ENCODE measurements at regions not wholly inside any gene's neighbourhood (a gene's known extent, or its start where the extent isn't known, plus 50 kb on each side); places are given as distances from the start of the nearest gene placed in this dataset.

DNA sequence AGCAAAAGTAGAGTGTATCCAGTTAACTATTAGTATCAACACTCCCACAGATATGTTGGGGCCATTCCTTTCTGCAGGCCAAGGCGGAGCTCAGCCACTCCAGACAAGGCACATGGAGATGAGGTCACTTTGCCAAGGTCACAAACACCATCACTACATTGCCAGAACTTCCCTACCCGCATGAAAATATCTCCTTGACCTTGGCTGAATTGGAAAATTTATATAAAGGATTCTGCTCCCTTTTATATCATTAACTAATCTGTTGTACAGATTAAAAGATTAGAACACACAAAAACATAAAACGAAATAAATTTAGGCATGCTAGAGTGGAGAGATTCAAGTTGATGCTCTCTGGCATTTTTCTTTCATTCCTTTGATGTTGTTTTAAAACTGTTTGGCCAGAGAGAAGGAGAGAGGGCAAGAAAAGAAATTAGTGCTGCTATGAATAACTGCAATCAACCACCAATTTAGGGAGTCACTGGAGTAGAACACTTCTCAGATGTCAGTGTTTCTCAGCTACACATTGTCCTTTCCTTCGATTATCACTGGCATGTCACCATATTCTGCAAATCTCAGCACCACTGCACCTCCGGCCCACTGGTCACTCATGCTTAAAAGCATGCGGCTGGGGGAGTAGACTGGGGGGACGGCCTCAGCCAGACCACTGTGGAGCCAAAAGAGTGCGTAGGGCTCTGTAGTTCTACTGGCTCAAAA lies 78.7 kb upstream of the ATP1B1 start:
- TF ChIP-seq, protein P1, sequence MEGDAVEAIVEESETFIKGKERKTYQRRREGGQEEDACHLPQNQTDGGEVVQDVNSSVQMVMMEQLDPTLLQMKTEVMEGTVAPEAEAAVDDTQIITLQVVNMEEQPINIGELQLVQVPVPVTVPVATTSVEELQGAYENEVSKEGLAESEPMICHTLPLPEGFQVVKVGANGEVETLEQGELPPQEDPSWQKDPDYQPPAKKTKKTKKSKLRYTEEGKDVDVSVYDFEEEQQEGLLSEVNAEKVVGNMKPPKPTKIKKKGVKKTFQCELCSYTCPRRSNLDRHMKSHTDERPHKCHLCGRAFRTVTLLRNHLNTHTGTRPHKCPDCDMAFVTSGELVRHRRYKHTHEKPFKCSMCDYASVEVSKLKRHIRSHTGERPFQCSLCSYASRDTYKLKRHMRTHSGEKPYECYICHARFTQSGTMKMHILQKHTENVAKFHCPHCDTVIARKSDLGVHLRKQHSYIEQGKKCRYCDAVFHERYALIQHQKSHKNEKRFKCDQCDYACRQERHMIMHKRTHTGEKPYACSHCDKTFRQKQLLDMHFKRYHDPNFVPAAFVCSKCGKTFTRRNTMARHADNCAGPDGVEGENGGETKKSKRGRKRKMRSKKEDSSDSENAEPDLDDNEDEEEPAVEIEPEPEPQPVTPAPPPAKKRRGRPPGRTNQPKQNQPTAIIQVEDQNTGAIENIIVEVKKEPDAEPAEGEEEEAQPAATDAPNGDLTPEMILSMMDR (IDR thresholded peaks at IDR 0.05; ENCODE audit: insufficient read depth, low read length) = no peak
- TF ChIP-seq, protein P2, sequence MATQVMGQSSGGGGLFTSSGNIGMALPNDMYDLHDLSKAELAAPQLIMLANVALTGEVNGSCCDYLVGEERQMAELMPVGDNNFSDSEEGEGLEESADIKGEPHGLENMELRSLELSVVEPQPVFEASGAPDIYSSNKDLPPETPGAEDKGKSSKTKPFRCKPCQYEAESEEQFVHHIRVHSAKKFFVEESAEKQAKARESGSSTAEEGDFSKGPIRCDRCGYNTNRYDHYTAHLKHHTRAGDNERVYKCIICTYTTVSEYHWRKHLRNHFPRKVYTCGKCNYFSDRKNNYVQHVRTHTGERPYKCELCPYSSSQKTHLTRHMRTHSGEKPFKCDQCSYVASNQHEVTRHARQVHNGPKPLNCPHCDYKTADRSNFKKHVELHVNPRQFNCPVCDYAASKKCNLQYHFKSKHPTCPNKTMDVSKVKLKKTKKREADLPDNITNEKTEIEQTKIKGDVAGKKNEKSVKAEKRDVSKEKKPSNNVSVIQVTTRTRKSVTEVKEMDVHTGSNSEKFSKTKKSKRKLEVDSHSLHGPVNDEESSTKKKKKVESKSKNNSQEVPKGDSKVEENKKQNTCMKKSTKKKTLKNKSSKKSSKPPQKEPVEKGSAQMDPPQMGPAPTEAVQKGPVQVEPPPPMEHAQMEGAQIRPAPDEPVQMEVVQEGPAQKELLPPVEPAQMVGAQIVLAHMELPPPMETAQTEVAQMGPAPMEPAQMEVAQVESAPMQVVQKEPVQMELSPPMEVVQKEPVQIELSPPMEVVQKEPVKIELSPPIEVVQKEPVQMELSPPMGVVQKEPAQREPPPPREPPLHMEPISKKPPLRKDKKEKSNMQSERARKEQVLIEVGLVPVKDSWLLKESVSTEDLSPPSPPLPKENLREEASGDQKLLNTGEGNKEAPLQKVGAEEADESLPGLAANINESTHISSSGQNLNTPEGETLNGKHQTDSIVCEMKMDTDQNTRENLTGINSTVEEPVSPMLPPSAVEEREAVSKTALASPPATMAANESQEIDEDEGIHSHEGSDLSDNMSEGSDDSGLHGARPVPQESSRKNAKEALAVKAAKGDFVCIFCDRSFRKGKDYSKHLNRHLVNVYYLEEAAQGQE (IDR thresholded peaks at IDR 0.05; ENCODE audit: insufficient replicate concordance, low read depth) = no peak
- TF ChIP-seq POLR2AphosphoS5 (IDR thresholded peaks at IDR 0.05; ENCODE audit: low read depth) (no peak), GABPA (IDR thresholded peaks at IDR 0.05; ENCODE audit: low read depth) (no peak)
